ENCODE measurements at regions not wholly inside any gene's neighbourhood (a gene's known extent, or its start where the extent isn't known, plus 50 kb on each side); places are given as distances from the start of the nearest gene placed in this dataset.

- H3K4me3 ChIP-seq = no peak overlapping the region
- DNase-seq = no peak
- H3K36me3 ChIP-seq = no peaks in the 10 kb centered on the region
- no peaks in the 10 kb centered on the region for H3K9me3 ChIP-seq
- H3K27me3 ChIP-seq = no peaks in the 10 kb centered on the region
Observed at GRCh38 chr5:82413302-82414040, 135.3 kb upstream of the RPS23 start.

- no peak for DNase-seq
- Histone ChIP-seq H3K4me3 (no peak overlapping the region), H3K27me3 (no peaks in the 10 kb centered on the region), H3K36me3 (no peaks in the 10 kb centered on the region), H3K9me3 (peaks cover 11% of the 10 kb centered on the region)
Observed at GRCh38 chr5:82408033-82408432, 129.9 kb upstream of the RPS23 start.

- Histone ChIP-seq H3K4me3 (no peak overlapping the region), H3K9me3 (peaks cover 13% of the 10 kb centered on the region), H3K36me3 (no peaks in the 10 kb centered on the region), H3K27me3 (no peaks in the 10 kb centered on the region)
- no peak for DNase-seq
Observed at GRCh38 chr5:82406205-82406773, 128.1 kb upstream of the RPS23 start.

GRCh38 chr5:82405618-82406204 lies 127.6 kb upstream of the RPS23 start:
- peak; percentile 62 for DNase-seq
- Histone ChIP-seq H3K4me3 (no peak overlapping the region), H3K9me3 (peaks cover 13% of the 10 kb centered on the region), H3K27me3 (no peaks in the 10 kb centered on the region), H3K36me3 (no peaks in the 10 kb centered on the region)

GRCh38 chr5:82405161-82405560 lies 127.0 kb upstream of the RPS23 start:
- no peaks in the 10 kb centered on the region for H3K27me3 ChIP-seq
- no peaks in the 10 kb centered on the region for H3K36me3 ChIP-seq
- H3K4me3 ChIP-seq = no peak overlapping the region
- H3K9me3 ChIP-seq = peaks cover 13% of the 10 kb centered on the region
- no peak for DNase-seq

GRCh38 chr5:82404382-82404945 lies 126.3 kb upstream of the RPS23 start:
- Histone ChIP-seq H3K27me3 (no peaks in the 10 kb centered on the region), H3K36me3 (no peaks in the 10 kb centered on the region), H3K4me3 (no peak overlapping the region), H3K9me3 (peaks cover 13% of the 10 kb centered on the region)
- no peak for DNase-seq

GRCh38 chr5:82403724-82404123 lies 125.6 kb upstream of the RPS23 start:
- DNase-seq = no peak
- Histone ChIP-seq H3K36me3 (no peaks in the 10 kb centered on the region), H3K9me3 (peaks cover 13% of the 10 kb centered on the region), H3K27me3 (no peaks in the 10 kb centered on the region), H3K4me3 (no peak overlapping the region)

GRCh38 chr5:82403026-82403425 lies 124.9 kb upstream of the RPS23 start:
- DNase-seq = no peak
- peaks cover 13% of the 10 kb centered on the region for H3K9me3 ChIP-seq

GRCh38 chr5:82399111-82399510 lies 121.0 kb upstream of the RPS23 start:
- no peaks in the 10 kb centered on the region for H3K36me3 ChIP-seq
- H3K9me3 ChIP-seq = peaks cover 5% of the 10 kb centered on the region
- DNase-seq = no peak
- no peak overlapping the region for H3K4me3 ChIP-seq
- H3K27me3 ChIP-seq = no peaks in the 10 kb centered on the region

More at GRCh38 chr5:82403026-82403425, 124.9 kb upstream of the RPS23 start:
- Histone ChIP-seq H3K36me3 (no peaks in the 10 kb centered on the region), H3K4me3 (no peak overlapping the region), H3K27me3 (no peaks in the 10 kb centered on the region)

GRCh38 chr5:82397741-82398320 lies 119.7 kb upstream of the RPS23 start:
- DNase-seq = no peak
- H3K9me3 ChIP-seq = 0 out of 2 replicates have a peak, but pooled peaks cover 2% of the 10 kb centered on the region

GRCh38 chr5:82396871-82397514 lies 118.8 kb upstream of the RPS23 start:
- Histone ChIP-seq H3K4me3 (no peak overlapping the region), H3K9me3 (no peaks in the 10 kb centered on the region), H3K36me3 (no peaks in the 10 kb centered on the region), H3K27me3 (no peaks in the 10 kb centered on the region)
- peak; percentile 97 for DNase-seq

More at GRCh38 chr5:82397741-82398320, 119.7 kb upstream of the RPS23 start:
- no peaks in the 10 kb centered on the region for H3K36me3 ChIP-seq
- H3K27me3 ChIP-seq = no peaks in the 10 kb centered on the region
- H3K4me3 ChIP-seq = no peak overlapping the region

GRCh38 chr5:82396396-82396795 lies 118.2 kb upstream of the RPS23 start:
- no peaks in the 10 kb centered on the region for H3K36me3 ChIP-seq
- no peak overlapping the region for H3K4me3 ChIP-seq
- H3K9me3 ChIP-seq = no peaks in the 10 kb centered on the region
- no peak for DNase-seq
- H3K27me3 ChIP-seq = no peaks in the 10 kb centered on the region

- H3K9me3 ChIP-seq = no peaks in the 10 kb centered on the region
- H3K4me3 ChIP-seq = no peak overlapping the region
- no peaks in the 10 kb centered on the region for H3K36me3 ChIP-seq
- no peak for DNase-seq
- H3K27me3 ChIP-seq = no peaks in the 10 kb centered on the region
Observed at GRCh38 chr5:82393951-82394350, 115.8 kb upstream of the RPS23 start.

- Histone ChIP-seq H3K9me3 (no peaks in the 10 kb centered on the region), H3K27me3 (no peaks in the 10 kb centered on the region), H3K36me3 (no peaks in the 10 kb centered on the region), H3K4me3 (no peak overlapping the region)
- no peak for DNase-seq
Observed at GRCh38 chr5:82390088-82390487, 111.9 kb upstream of the RPS23 start.

- H3K27me3 ChIP-seq = no peaks in the 10 kb centered on the region
- H3K9me3 ChIP-seq = no peaks in the 10 kb centered on the region
- H3K36me3 ChIP-seq = no peaks in the 10 kb centered on the region
- no peak overlapping the region for H3K4me3 ChIP-seq
- no peak for DNase-seq
Observed at GRCh38 chr5:82389347-82389746, 111.2 kb upstream of the RPS23 start.

- Histone ChIP-seq H3K4me3 (no peak overlapping the region), H3K36me3 (no peaks in the 10 kb centered on the region), H3K9me3 (no peaks in the 10 kb centered on the region), H3K27me3 (no peaks in the 10 kb centered on the region)
- DNase-seq = no peak
Observed at GRCh38 chr5:82388181-82388580, 110.0 kb upstream of the RPS23 start.

- H3K27me3 ChIP-seq = no peaks in the 10 kb centered on the region
- no peaks in the 10 kb centered on the region for H3K36me3 ChIP-seq
- H3K4me3 ChIP-seq = no peak overlapping the region
- no peak for DNase-seq
- H3K9me3 ChIP-seq = no peaks in the 10 kb centered on the region
Observed at GRCh38 chr5:82387819-82388166, 109.6 kb upstream of the RPS23 start.

Measured in MG63 (cell line).